Heart left ventricle (tissue), 13 donors: ENCODE measurements at regions not wholly inside any gene's neighbourhood (a gene's known extent, or its start where the extent isn't known, plus 50 kb on each side); places are given as distances from the start of the nearest gene placed in this dataset.

Experiments used
- CTCF ChIP-seq, 12 donors: fragments of 200-600 bp; sonication (generic) in 4 of 12; IDR thresholded peaks; one replicate each; pipeline versions ENCODE4 v1.5.0 to v1.8.0; 2018 to 2022; ENCODE audit warnings: antibody characterized with exemption in 12 of 12, mild to moderate bottlenecking in 5 of 12
- POLR2A ChIP-seq, 2 donors: fragments of 450-650 bp; IDR thresholded peaks; one replicate each; pipeline ENCODE4 v1.6.1; 2017; ENCODE audit warnings: antibody characterized with exemption in 2 of 2, mild to moderate bottlenecking in 2 of 2, moderate library complexity in 2 of 2
- donor health status: ischemic (EF 13 %, LVEDD 7.1; RV severe dilation, severe dysfunction).
- donor health status: DM: no; HTN: yes; CAD: no.
- donor health status: DM: no; HTN: no; CAD: no.
- donor health status: ischemic (EF 25% LVEDD 6.9; RV normal size, moderate dysfunction).
- donor health status: ischemic (EF 25% LVEDD 5.7; RV mildly dilated, moderate dysfunction).
- donor health status: ischemic (EF 35%, LVEDD 5.7; RV mildly dilated, moderate dysfunction).
- donor health status: nonischemic (EF 11% LVEDD 7.7; RV severe dilation, severe dysfunction).
- donor health status: DM: yes; HTN: yes; CAD: no.
- donor health status: PGD.
- donor health status: ischemic (EF 29% LVEDD 5.4; RV normal size, mild dysfunction).
- donor health status: nonischemic (EF 23%, LVEDD 6.1; RV moderate dilation, normal function).

- TF ChIP-seq CTCF (IDR thresholded peaks at IDR 0.05) (no peak), POLR2A (IDR thresholded peaks at IDR 0.05) (no peak)
Observed at GRCh38 chr14:71398450-71398849, 491.2 kb downstream of the PCNX1 start.
